ENCODE measurements at regions not wholly inside any gene's neighbourhood (a gene's known extent, or its start where the extent isn't known, plus 50 kb on each side); places are given as distances from the start of the nearest gene placed in this dataset.

- TF ChIP-seq CTCF (conservative IDR thresholded peaks at IDR 0.05 in 1 of 2, IDR thresholded peaks at IDR 0.05 in 1 of 2; ENCODE audit: low read depth in 1 of 2, low read length in 2 of 2) (no peak), EZH2 (IDR thresholded peaks at IDR 0.05; ENCODE audit: low read length, missing control alignments) (no peak)
Observed at GRCh38 chr20:19113343-19113930, 99.0 kb upstream of the SLC24A3 start.
